ENCODE measurements at regions not wholly inside any gene's neighbourhood (a gene's known extent, or its start where the extent isn't known, plus 50 kb on each side); places are given as distances from the start of the nearest gene placed in this dataset.
"Not testable (repeated sequence)": the region's sequence is repeated elsewhere in the genome, so short reads cannot be mapped to it uniquely, and the experiment has no call there.

DNA sequence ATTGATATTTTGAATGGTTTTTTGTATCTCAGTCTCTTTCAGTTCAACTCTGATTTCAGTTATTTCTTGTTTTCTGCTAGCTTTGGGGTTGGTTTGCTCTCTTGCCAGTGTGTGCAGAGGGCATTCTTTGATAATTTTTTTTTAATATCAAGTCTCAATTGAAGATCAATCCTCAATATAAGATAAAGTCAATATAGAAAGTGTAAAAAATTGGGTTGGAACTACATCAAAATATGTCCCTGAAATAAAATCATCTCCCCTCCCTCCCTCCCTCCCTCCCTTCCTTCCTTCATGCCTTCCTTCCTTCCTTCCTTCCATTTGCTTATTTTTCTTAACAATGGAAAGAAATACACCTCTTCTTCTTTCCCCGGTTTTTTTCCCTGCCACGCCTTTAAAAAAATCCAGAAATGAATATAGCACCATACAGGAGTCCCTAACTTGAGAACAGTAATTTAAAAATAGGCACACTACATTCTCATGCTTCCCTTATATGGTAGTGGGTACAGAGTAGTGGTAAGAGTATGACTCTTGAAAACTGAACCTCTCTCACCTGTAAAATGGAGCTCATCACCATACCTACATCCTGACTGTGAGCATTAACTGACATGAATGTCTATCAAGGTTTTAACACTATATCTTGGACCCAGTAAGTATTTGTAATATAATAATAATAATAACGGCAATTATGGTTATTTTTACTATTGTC is 221.9 kb downstream of the GIPC2 start:
- H3K4me3 ChIP-seq (replicated peaks in 1 of 2; ENCODE audit: low read depth in 2 of 2, low read length in 2 of 2) = no peak overlapping the region
- DNase-seq (ENCODE audit: low read depth in 2 of 2) = no peak
- TF ChIP-seq, protein P1, sequence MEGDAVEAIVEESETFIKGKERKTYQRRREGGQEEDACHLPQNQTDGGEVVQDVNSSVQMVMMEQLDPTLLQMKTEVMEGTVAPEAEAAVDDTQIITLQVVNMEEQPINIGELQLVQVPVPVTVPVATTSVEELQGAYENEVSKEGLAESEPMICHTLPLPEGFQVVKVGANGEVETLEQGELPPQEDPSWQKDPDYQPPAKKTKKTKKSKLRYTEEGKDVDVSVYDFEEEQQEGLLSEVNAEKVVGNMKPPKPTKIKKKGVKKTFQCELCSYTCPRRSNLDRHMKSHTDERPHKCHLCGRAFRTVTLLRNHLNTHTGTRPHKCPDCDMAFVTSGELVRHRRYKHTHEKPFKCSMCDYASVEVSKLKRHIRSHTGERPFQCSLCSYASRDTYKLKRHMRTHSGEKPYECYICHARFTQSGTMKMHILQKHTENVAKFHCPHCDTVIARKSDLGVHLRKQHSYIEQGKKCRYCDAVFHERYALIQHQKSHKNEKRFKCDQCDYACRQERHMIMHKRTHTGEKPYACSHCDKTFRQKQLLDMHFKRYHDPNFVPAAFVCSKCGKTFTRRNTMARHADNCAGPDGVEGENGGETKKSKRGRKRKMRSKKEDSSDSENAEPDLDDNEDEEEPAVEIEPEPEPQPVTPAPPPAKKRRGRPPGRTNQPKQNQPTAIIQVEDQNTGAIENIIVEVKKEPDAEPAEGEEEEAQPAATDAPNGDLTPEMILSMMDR (IDR thresholded peaks at IDR 0.05; ENCODE audit: low read depth, low read length) = no peak

DNA sequence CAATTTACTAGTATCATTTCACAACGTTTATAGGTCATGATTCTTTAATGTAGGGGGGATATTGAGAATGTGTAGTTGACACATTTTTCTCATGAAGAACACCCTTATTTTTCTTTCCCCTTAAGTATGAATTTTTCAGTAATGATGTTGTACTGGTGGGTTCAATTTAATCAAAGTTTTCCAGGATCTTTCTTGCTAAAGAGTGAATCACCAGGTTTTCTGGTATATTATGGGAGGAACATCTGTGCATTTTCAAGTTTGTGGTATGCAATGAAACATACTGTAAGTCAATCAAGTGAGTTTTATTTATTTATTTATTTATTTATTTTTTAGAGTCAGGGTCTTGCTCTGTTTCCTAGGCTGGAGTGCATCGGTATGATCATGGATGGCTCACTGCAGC is 221.2 kb upstream of the PTGFR start:
- TF ChIP-seq, protein P1 (IDR thresholded peaks at IDR 0.05; ENCODE audit: low read depth, low read length) = no peak
- no peak for DNase-seq (ENCODE audit: low read depth in 2 of 2)
- H3K4me3 ChIP-seq (replicated peaks in 1 of 2; ENCODE audit: low read depth in 2 of 2, low read length in 2 of 2) = no peak overlapping the region

DNA sequence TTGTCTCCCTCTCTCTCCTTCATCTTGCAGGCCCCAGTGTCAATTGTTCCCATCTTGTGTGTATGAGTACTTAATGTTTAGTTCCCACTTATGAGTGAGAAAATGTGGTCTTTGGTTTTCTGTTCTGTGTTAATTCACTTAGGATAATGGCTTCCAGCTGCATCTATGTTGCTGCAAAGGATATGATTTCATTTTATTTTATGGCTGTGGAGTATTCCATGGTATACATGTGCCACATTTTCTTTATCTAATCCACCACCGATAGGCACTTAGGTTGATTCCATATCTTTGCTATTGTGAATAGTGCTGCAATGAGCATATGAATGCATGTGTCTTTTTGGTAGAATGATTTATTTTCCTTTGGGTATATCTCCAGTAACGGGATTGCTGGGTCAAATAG is 219.4 kb upstream of the PTGFR start:
- DNase-seq (ENCODE audit: low read depth in 2 of 2); H3K4me3 ChIP-seq (replicated peaks in 1 of 2; ENCODE audit: low read depth in 2 of 2, low read length in 2 of 2): not testable (repeated sequence)

DNA sequence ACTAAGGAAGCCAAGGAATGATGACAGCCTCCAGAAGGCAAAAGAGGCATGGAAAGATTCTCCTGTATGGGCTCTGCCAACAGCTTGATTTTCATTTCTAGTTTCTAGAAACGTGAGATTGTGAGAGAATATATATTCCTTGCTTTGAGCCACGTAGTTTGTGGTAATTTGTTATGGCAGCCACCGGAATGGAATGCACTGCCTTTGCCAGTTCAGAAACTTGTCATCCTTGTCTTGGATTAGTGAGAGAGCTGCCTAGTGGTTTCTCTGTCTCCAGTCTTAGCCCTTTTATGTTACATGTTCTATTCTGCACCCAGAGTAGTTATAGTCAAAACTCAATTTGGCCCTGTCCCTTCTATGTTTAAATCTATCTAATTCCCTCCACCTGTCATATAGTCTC is 216.0 kb upstream of the PTGFR start:
- TF ChIP-seq, protein P1 (IDR thresholded peaks at IDR 0.05; ENCODE audit: low read depth, low read length) = no peak
- H3K4me3 ChIP-seq (replicated peaks in 1 of 2; ENCODE audit: low read depth in 2 of 2, low read length in 2 of 2) = no peak overlapping the region
- DNase-seq (ENCODE audit: low read depth in 2 of 2) = peak; percentile 65 to 72

DNA sequence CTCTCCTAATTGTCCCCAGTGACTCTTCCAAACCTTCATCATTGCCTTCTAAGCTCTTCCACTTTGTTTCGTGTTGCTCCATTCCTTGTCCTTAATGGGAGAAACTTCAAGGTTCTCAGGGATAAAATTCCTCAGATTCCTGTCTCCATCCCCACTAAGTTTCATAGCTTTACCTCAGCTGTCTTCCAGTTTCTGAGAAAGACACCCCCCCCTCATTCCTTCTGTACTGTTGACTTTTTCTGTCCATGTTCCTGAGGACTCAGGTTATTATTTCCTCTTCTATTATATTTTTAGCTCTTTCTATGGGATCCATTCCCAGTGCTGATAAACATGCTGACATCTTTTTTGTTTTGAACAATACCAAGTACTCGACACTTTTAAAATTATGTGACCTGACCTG is 215.3 kb upstream of the PTGFR start:
- H3K4me3 ChIP-seq (replicated peaks in 1 of 2; ENCODE audit: low read depth in 2 of 2, low read length in 2 of 2) = no peak overlapping the region
- TF ChIP-seq, protein P1 (IDR thresholded peaks at IDR 0.05; ENCODE audit: low read depth, low read length) = no peak

DNA sequence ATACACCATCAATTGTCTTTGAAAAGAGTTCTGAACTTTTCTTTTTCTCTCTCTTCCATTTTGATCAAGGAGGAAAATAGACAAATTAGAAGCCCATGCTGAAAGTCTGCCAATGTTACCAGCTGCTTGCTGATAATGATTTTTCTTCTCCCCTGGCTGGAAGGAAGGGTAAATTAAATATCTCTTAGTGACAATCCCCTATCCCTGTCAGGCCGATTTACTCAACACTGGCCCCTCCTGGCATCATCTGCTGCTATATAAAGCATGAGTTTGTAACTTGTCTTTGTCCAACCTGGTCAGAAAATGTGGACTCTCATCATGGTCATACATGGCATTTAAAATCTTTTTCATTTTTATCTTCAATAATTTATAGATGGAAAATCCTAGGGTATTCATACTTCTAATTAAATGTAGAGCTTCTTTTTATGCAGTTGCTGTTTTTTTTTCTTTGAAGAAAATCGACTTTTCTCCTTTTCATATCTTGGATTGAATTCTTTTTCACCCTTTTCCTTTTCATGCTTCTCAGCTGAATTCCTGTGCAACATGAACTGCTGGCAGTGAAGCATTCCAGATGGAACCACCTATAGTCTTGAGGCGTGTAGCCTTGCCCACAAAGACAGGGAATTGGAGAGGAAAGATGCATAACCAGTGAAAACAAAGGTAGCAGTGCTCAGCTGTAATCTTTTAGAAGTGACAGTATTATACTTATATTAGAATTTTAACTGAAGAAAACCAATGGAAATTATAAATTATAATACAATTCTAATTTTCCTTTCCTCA is 214.7 kb upstream of the PTGFR start:
- H3K4me3 ChIP-seq (replicated peaks in 1 of 2; ENCODE audit: low read depth in 2 of 2, low read length in 2 of 2) = no peak overlapping the region
- DNase-seq (ENCODE audit: low read depth in 2 of 2) = peak in 1 of 2 donors; percentile 49
- TF ChIP-seq, protein P1 (IDR thresholded peaks at IDR 0.05; ENCODE audit: low read depth, low read length) = no peak

More for the DNA sequence above, 215.3 kb upstream of the PTGFR start:
- DNase-seq (ENCODE audit: low read depth in 2 of 2) = peak in 1 of 2 donors; percentile 74

DNA sequence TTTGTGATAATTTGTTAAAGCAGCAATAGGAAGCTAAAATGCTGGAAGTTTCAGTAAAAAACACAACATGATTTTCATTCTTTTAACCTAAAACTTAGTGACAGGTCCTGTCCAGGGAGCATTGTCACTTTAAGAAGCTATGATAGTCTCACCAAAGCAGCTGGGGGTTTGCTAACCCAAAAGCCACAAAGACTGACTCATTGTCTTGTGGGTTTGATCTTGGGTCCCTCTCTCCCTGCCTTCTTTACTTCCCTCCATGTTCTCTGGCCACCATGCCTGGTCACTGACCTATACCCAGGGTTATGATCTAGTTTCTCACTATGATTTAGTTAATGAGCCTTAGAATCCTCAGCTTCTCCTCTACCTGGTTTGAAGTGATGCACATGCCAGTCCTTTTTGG is 213.5 kb upstream of the PTGFR start:
- DNase-seq (ENCODE audit: low read depth in 2 of 2) = peak; percentile 40 to 88
- TF ChIP-seq, protein P1 (IDR thresholded peaks at IDR 0.05; ENCODE audit: low read depth, low read length) = no peak

More for the DNA sequence above, 213.5 kb upstream of the PTGFR start:
- H3K4me3 ChIP-seq (replicated peaks in 1 of 2; ENCODE audit: low read depth in 2 of 2, low read length in 2 of 2) = no peak overlapping the region

Measured in cardiac fibroblast (primary cell).